Peyer's patch (tissue), 4 donors: ENCODE measurements at regions not wholly inside any gene's neighbourhood (a gene's known extent, or its start where the extent isn't known, plus 50 kb on each side); places are given as distances from the start of the nearest gene placed in this dataset.
A peak's percentile ranks its signal among the peaks of the same experiment; 100 is the strongest.

Experiments used
- CTCF ChIP-seq, 6 experiments: fragments of 450-650 bp in 4 of 6; fragments of 200-600 bp in 2 of 6; sonication (generic) in 1 of 6; IDR thresholded peaks; one replicate each; pipeline ENCODE4 v1.5.1; 2017 to 2019; ENCODE audit warnings: antibody characterized with exemption in 6 of 6, mild to moderate bottlenecking in 3 of 6, moderate library complexity in 1 of 6
- POLR2A ChIP-seq, 2 donors: fragments of 450-650 bp; IDR thresholded peaks; one replicate each; pipeline ENCODE4 v1.5.1; 2017; ENCODE audit warnings: antibody characterized with exemption in 2 of 2, mild to moderate bottlenecking in 2 of 2, moderate library complexity in 2 of 2

GRCh38 chr2:21317131-21317530 lies 193.4 kb downstream of the TDRD15 start:
- TF ChIP-seq POLR2A (IDR thresholded peaks at IDR 0.05): no peak
- peak in 4 of 6 experiments; percentile 60 to 75 (median 74) for TF ChIP-seq CTCF (IDR thresholded peaks at IDR 0.05)
